IMR-90 (cell line): ENCODE measurements at regions not wholly inside any gene's neighbourhood (a gene's known extent, or its start where the extent isn't known, plus 50 kb on each side); places are given as distances from the start of the nearest gene placed in this dataset.

Experiments used
- ATAC-seq: fragments of 200-7000 bp; cut with Tn5 transposase; 2 replicates; pipeline ENCODE4 v1.9.1; 2020; ENCODE audit warnings: low read depth, mild to moderate bottlenecking, moderate library complexity
- BruUV-seq: library from RNA; stranded (reverse); fragments of 400-500 nt; replicated peaks from 2 replicates; lab custom pipeline; 2021; lab: Mats Ljungman, UMichigan
- CTCF ChIA-PET: fragments of 300-600 bp; formaldehyde crosslinking; extraction: SDS; loops from one replicate; lab custom pipeline; 2021; ENCODE audit warnings: antibody characterized with exemption; lab: Yijun Ruan, JAX
- POLR2A ChIA-PET: fragments of 300-600 bp; sonication (Branson Sonifier 250); formaldehyde crosslinking; loops from one replicate; lab custom pipeline; 2022; ENCODE audit warnings: antibody characterized with exemption; ENCODE audit not compliant: unreplicated experiment; lab: Charles Lee
- DNase-seq: peaks from one replicate; pipeline ENCODE4 v3.0.0; 2013
- H2AFZ ChIP-seq: replicated peaks from 2 replicates; pipeline ENCODE3; 2013; ENCODE audit warnings: low read length, mild to moderate bottlenecking; ENCODE audit not compliant: poor library complexity
- H2AK5ac ChIP-seq: 2 replicates; pipeline ENCODE4 v1.6.1; 2013; ENCODE audit warnings: low read depth, low read length, inconsistent platforms
- H2AK9ac ChIP-seq: replicated peaks from 2 replicates; pipeline ENCODE3; 2013; ENCODE audit warnings: mild to moderate bottlenecking, low read depth, low read length, moderate library complexity; ENCODE audit not compliant: poor library complexity
- H2BK120ac ChIP-seq: 2 replicates; pipeline ENCODE4 v1.6.1; 2013; ENCODE audit warnings: low read depth, low read length, inconsistent platforms
- H2BK15ac ChIP-seq: 3 replicates; pipeline ENCODE4 v1.6.1; 2013; ENCODE audit warnings: low read depth, low read length, inconsistent platforms
- H2BK20ac ChIP-seq: 2 replicates; pipeline ENCODE4 v1.6.1; 2013; ENCODE audit warnings: low read depth, mild to moderate bottlenecking, inconsistent platforms, low read length, moderate library complexity
- H2BK5ac ChIP-seq: 2 replicates; pipeline ENCODE4 v1.6.1; 2013; ENCODE audit warnings: mild to moderate bottlenecking, low read depth, low read length, inconsistent platforms; ENCODE audit not compliant: poor library complexity, severe bottlenecking
- H3K14ac ChIP-seq: replicated peaks from 2 replicates; pipeline ENCODE4 v1.6.1; 2013; ENCODE audit warnings: low read depth, low read length, inconsistent platforms
- H3K18ac ChIP-seq: 2 replicates; pipeline ENCODE4 v1.6.1; 2013; ENCODE audit warnings: low read depth, low read length, control low read depth
- H3K23ac ChIP-seq: 2 replicates; pipeline ENCODE4 v1.6.1; 2013; ENCODE audit warnings: low read depth, low read length, inconsistent platforms
- H3K27ac ChIP-seq: 2 replicates; pipeline ENCODE4 v1.5.1; 2013; ENCODE audit warnings: mild to moderate bottlenecking, control low read depth, low read length; ENCODE audit not compliant: insufficient read depth
- H3K27me3 ChIP-seq: 2 replicates; pipeline ENCODE4 v1.6.1; 2013; ENCODE audit warnings: low read length; ENCODE audit not compliant: control insufficient read depth, insufficient read depth
- H3K36me3 ChIP-seq: 2 replicates; pipeline ENCODE4 v1.6.1; 2013; ENCODE audit warnings: low read length, mixed read lengths; ENCODE audit not compliant: control insufficient read depth, insufficient read depth
- H3K4ac ChIP-seq: 2 replicates; pipeline ENCODE4 v1.6.1; 2013; ENCODE audit warnings: low read depth, low read length, inconsistent platforms
- H3K4me1 ChIP-seq: 2 replicates; pipeline ENCODE4 v1.6.1; 2013; ENCODE audit warnings: low read length, mixed read lengths; ENCODE audit not compliant: control insufficient read depth, insufficient read depth
- H3K4me2 ChIP-seq: 2 replicates; pipeline ENCODE4 v1.6.1; 2013; ENCODE audit warnings: low read depth, mild to moderate bottlenecking, control low read depth, low read length, moderate library complexity
- H3K4me3 ChIP-seq: 2 replicates; pipeline ENCODE4 v1.5.1; 2013; ENCODE audit warnings: low read depth, mild to moderate bottlenecking, control low read depth, low read length, moderate library complexity; ENCODE audit not compliant: insufficient read depth
- H3K56ac ChIP-seq: 2 replicates; pipeline ENCODE4 v1.6.1; 2013; ENCODE audit warnings: low read length, inconsistent platforms; ENCODE audit not compliant: insufficient read depth; ENCODE audit errors: extremely low read depth
- H3K79me1 ChIP-seq, 2 experiments: 2 replicates each; pipeline ENCODE4 v1.6.1; 2013; ENCODE audit warnings: low read length in 2 of 2, inconsistent platforms in 1 of 2, low read depth in 1 of 2
- H3K9ac ChIP-seq: 2 replicates; pipeline ENCODE4 v1.6.1; 2013; ENCODE audit warnings: low read depth, low read length, control low read depth
- H3K9me1 ChIP-seq: 2 replicates; pipeline ENCODE4 v1.6.1; 2013; ENCODE audit warnings: low read length, inconsistent platforms; ENCODE audit not compliant: insufficient read depth
- H3K9me3 ChIP-seq: 2 replicates; pipeline ENCODE4 v1.6.1; 2013; ENCODE audit warnings: low read length; ENCODE audit not compliant: control insufficient read depth, insufficient read depth
- H4K20me1 ChIP-seq: 2 replicates; pipeline ENCODE4 v1.6.1; 2013; ENCODE audit warnings: low read length, inconsistent platforms; ENCODE audit not compliant: insufficient read depth
- H4K5ac ChIP-seq: 2 replicates; pipeline ENCODE4 v1.6.1; 2013; ENCODE audit warnings: mild to moderate bottlenecking, low read depth, low read length, control low read depth
- H4K8ac ChIP-seq, 2 experiments: 2 replicates each; pipeline ENCODE4 v1.6.1; 2013; ENCODE audit warnings: low read depth in 2 of 2, low read length in 2 of 2, control low read depth in 1 of 2, inconsistent platforms in 1 of 2
- H4K91ac ChIP-seq: 2 replicates; pipeline ENCODE4 v1.6.1; 2013; ENCODE audit warnings: low read depth, low read length, inconsistent platforms; ENCODE audit not compliant: insufficient read depth
- BHLHE40 ChIP-seq: fragments of 150-350 bp; IDR thresholded peaks from 2 replicates; pipeline ENCODE4 v1.6.1; 2016; ENCODE audit warnings: mild to moderate bottlenecking, low read depth, low read length
- CEBPB ChIP-seq: IDR thresholded peaks from 2 replicates; pipeline ENCODE4 v1.6.1; 2012; ENCODE audit warnings: low read depth, low read length, improper control_type of control experiment
- CHD1 ChIP-seq: IDR thresholded peaks from 2 replicates; pipeline ENCODE4 v1.6.1; 2012; ENCODE audit warnings: low read depth, low read length, improper control_type of control experiment
- CTCF ChIP-seq: conservative IDR thresholded peaks from 2 replicates; pipeline ENCODE4 v1.5.1; 2012; ENCODE audit warnings: mild to moderate bottlenecking, low read depth, low read length, improper control_type of control experiment
- FOS ChIP-seq: fragments of 150-350 bp; IDR thresholded peaks from 2 replicates; pipeline ENCODE4 v1.6.1; 2016; ENCODE audit warnings: low read depth, low read length
- MAFK ChIP-seq: IDR thresholded peaks from 2 replicates; pipeline ENCODE4 v1.6.1; 2012; ENCODE audit warnings: low read depth, low read length, improper control_type of control experiment
- MAZ ChIP-seq: IDR thresholded peaks from 2 replicates; pipeline ENCODE4 v1.6.1; 2012; ENCODE audit warnings: low read depth, mild to moderate bottlenecking, low read length, improper control_type of control experiment, moderate library complexity, borderline replicate concordance
- MXI1 ChIP-seq: IDR thresholded peaks from 2 replicates; pipeline ENCODE4 v1.6.1; 2012; ENCODE audit warnings: low read depth, mild to moderate bottlenecking, low read length, moderate library complexity, borderline replicate concordance
- NFE2L2 ChIP-seq: fragments of 150-350 bp; IDR thresholded peaks from 2 replicates; pipeline ENCODE4 v1.6.1; 2016; ENCODE audit warnings: low read depth, mild to moderate bottlenecking, low read length
- POLR2A ChIP-seq: IDR thresholded peaks from 2 replicates; pipeline ENCODE4 v1.6.1; 2012; ENCODE audit warnings: mild to moderate bottlenecking, low read depth, low read length
- RAD21 ChIP-seq: IDR thresholded peaks from 2 replicates; pipeline ENCODE4 v1.6.1; 2012; ENCODE audit warnings: low read length, improper control_type of control experiment
- RCOR1 ChIP-seq: IDR thresholded peaks from 2 replicates; pipeline ENCODE4 v1.6.1; 2012; ENCODE audit warnings: mild to moderate bottlenecking, low read length, improper control_type of control experiment; ENCODE audit not compliant: insufficient replicate concordance
- RFX5 ChIP-seq: IDR thresholded peaks from 2 replicates; pipeline ENCODE4 v1.8.0; 2012; ENCODE audit warnings: low read depth, mild to moderate bottlenecking, low read length, moderate library complexity
- WGBS, 2 experiments: methylation state at CpG; one replicate each; pipeline versions ENCODE4 v1.1.5 to v1.1.7; 2013; ENCODE audit warnings: missing lambda C conversion rate in 2 of 2; ENCODE audit not compliant: insufficient read length in 1 of 2; ENCODE audit errors: extremely low coverage in 2 of 2; 5-methylcytosine and 5-hydroxymethylcytosine counted together
- dilution Hi-C: fragments of 300-500 bp; cut with HindIII; formaldehyde crosslinking; loops from one replicate; pipeline ENCODE4 v1.14.3; 2018; ENCODE audit warnings: low sequenced_read_pairs; ENCODE audit not compliant: unreplicated experiment
- in situ Hi-C: fragments of 300-500 bp; cut with MboI; formaldehyde crosslinking; loops from 3 replicates; pipeline ENCODE4 v1.14.3; 2019; ENCODE audit warnings: low sequenced_read_pairs, inconsistent platforms, mixed read lengths
- intact Hi-C: fragments of 100-400 bp; cut with micrococcal nuclease; formaldehyde crosslinking; loops from 2 replicates; pipeline ENCODE4 v1.10.0; 2022
- TF ChIP-seq, protein P1 (sequence below): fragments of 150-350 bp; IDR thresholded peaks from 2 replicates; pipeline ENCODE4 v1.6.1; 2017; ENCODE audit warnings: mild to moderate bottlenecking, antibody characterized with exemption, low read length, low read depth
- TF ChIP-seq, protein P2 (sequence below): fragments of 150-350 bp; IDR thresholded peaks from 2 replicates; pipeline ENCODE4 v1.6.1; 2016; ENCODE audit warnings: low read depth, mild to moderate bottlenecking, low read length, moderate library complexity, borderline replicate concordance

GRCh38 chr2:221063568-221063967 is 508.5 kb downstream of the EPHA4 start:
- Histone ChIP-seq H3K9me3 (no peaks in the 10 kb centered on the region), H2BK120ac (no peak overlapping the region), H3K14ac (no peak overlapping the region), H4K20me1 (no peaks in the 10 kb centered on the region), H3K4me1 (no peaks in the 10 kb centered on the region), H3K27ac (no peak overlapping the region), H3K9me1 (no peaks in the 10 kb centered on the region), H3K36me3 (no peaks in the 10 kb centered on the region), H2AK9ac (no peak overlapping the region), H3K27me3 (no peaks in the 10 kb centered on the region), H3K4me2 (no peak overlapping the region), H2BK5ac (no peak overlapping the region), H3K56ac (no peak overlapping the region), H2AK5ac (no peak overlapping the region), H3K4me3 (no peak overlapping the region), H3K18ac (no peak overlapping the region), H2AFZ (no peak overlapping the region), H3K79me1 (no peaks in the 10 kb centered on the region), H3K9ac (no peak overlapping the region), H4K91ac (no peak overlapping the region), H4K8ac (no peak overlapping the region), H2BK20ac (no peak overlapping the region), H2BK15ac (no peak overlapping the region), H3K23ac (no peak overlapping the region), H4K5ac (no peak overlapping the region), H3K4ac (no peak overlapping the region)
- DNase-seq (no peak), ATAC-seq (no peak)
- in situ Hi-C loops, result no loop called here
- POLR2A ChIA-PET, result no interaction called here
- no CpG with 5 or more reads among the region's 3 CpGs for WGBS, 2 experiments
- dilution Hi-C loops, result no loop called here
- intact Hi-C loops, result loop anchor here (10.0 kb wide), 1 partner anchor 279 kb away; no protein-coding TSS in a partner anchor
- BruUV-seq, result no TSS peak
- CTCF ChIA-PET, result no interaction called here
- TF ChIP-seq FOS (no peak), MAZ (no peak), MAFK (no peak), RFX5 (no peak), RAD21 (no peak), POLR2A (no peak), CEBPB (no peak), MXI1 (no peak), CTCF (no peak), BHLHE40 (no peak), NFE2L2 (no peak), RCOR1 (no peak), CHD1 (no peak)
- TF ChIP-seq, protein P1, sequence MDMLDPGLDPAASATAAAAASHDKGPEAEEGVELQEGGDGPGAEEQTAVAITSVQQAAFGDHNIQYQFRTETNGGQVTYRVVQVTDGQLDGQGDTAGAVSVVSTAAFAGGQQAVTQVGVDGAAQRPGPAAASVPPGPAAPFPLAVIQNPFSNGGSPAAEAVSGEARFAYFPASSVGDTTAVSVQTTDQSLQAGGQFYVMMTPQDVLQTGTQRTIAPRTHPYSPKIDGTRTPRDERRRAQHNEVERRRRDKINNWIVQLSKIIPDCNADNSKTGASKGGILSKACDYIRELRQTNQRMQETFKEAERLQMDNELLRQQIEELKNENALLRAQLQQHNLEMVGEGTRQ, result no peak
- TF ChIP-seq, protein P2, sequence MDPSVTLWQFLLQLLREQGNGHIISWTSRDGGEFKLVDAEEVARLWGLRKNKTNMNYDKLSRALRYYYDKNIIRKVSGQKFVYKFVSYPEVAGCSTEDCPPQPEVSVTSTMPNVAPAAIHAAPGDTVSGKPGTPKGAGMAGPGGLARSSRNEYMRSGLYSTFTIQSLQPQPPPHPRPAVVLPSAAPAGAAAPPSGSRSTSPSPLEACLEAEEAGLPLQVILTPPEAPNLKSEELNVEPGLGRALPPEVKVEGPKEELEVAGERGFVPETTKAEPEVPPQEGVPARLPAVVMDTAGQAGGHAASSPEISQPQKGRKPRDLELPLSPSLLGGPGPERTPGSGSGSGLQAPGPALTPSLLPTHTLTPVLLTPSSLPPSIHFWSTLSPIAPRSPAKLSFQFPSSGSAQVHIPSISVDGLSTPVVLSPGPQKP, result no peak
